Tibial nerve (tissue), 4 donors: ENCODE measurements at regions not wholly inside any gene's neighbourhood (a gene's known extent, or its start where the extent isn't known, plus 50 kb on each side); places are given as distances from the start of the nearest gene placed in this dataset.

Experiments used
- EP300 ChIP-seq, 2 donors: sonication (generic); formaldehyde crosslinking; IDR thresholded peaks; one replicate each; pipeline ENCODE4 v1.6.1; 2017; ENCODE audit warnings: antibody characterized with exemption in 2 of 2, mild to moderate bottlenecking in 1 of 2
- TF ChIP-seq, protein P1 (sequence below), 5 experiments: fragments of 200-600 bp in 3 of 5; fragments of 450-650 bp in 2 of 5; sonication (generic) in 3 of 5; IDR thresholded peaks; one replicate each; pipeline ENCODE4 v1.5.1; 2016 to 2019; ENCODE audit warnings: antibody characterized with exemption in 5 of 5, mild to moderate bottlenecking in 3 of 5, moderate library complexity in 2 of 5

DNA sequence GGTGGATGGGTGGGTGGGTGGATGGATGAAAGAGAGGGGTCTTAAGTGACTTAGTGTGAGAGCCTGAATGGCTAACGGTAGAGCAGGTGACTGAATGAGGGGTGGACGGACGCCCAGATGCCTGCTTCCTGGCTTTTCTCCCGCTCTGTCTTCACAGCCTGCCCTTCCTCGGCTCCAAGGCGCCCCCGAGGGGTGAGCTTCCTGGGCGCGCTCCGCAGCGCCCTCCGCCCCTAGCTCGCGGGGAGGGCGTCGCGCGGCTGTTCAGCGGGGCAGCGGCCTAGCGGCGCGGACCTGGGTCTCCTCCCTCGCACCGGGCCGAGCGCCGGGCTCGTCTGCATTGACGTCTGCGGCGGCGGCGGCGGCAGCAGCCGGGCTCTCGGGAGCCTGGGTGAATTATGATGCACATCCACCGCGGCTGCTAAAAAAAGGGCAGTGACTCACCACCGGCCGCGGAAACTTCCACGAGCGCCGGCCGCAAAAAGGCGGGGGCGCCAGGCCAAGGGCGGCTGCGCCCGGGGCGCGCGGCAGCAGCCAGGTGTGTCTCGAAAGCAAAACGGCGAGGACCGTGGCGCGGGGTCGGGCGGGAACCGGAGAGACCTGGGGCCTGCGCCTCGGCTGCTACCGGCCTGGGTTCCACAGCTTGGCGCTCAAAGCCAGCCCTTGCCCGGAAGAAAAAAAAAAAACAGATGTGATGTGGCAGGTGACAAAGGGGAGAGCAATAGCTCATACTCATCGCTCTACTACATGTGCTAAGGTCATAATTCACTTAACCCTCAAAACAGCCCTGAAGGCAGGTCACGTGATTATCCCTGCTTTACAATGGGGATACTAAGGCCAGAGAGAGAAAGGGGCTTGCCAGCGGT lies 143.0 kb upstream of the ADRA1B start:
- TF ChIP-seq, protein P1, sequence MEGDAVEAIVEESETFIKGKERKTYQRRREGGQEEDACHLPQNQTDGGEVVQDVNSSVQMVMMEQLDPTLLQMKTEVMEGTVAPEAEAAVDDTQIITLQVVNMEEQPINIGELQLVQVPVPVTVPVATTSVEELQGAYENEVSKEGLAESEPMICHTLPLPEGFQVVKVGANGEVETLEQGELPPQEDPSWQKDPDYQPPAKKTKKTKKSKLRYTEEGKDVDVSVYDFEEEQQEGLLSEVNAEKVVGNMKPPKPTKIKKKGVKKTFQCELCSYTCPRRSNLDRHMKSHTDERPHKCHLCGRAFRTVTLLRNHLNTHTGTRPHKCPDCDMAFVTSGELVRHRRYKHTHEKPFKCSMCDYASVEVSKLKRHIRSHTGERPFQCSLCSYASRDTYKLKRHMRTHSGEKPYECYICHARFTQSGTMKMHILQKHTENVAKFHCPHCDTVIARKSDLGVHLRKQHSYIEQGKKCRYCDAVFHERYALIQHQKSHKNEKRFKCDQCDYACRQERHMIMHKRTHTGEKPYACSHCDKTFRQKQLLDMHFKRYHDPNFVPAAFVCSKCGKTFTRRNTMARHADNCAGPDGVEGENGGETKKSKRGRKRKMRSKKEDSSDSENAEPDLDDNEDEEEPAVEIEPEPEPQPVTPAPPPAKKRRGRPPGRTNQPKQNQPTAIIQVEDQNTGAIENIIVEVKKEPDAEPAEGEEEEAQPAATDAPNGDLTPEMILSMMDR (IDR thresholded peaks at IDR 0.05): peak in 1 of 5 experiments; percentile 13
- peak; percentile 61 to 67 for TF ChIP-seq EP300 (IDR thresholded peaks at IDR 0.05)
